Suprapubic skin (tissue), 4 donors: ENCODE measurements at regions not wholly inside any gene's neighbourhood (a gene's known extent, or its start where the extent isn't known, plus 50 kb on each side); places are given as distances from the start of the nearest gene placed in this dataset.
"Not testable (repeated sequence)": the region's sequence is repeated elsewhere in the genome, so short reads cannot be mapped to it uniquely, and the experiment has no call there.

Experiments used
- EP300 ChIP-seq: sonication (generic); formaldehyde crosslinking; IDR thresholded peaks from one replicate; pipeline ENCODE4 v1.6.1; 2017; ENCODE audit warnings: antibody characterized with exemption
- POLR2A ChIP-seq, 2 donors: fragments of 450-650 bp; IDR thresholded peaks; one replicate each; pipeline ENCODE4 v1.6.1; 2017; ENCODE audit warnings: antibody characterized with exemption in 2 of 2, mild to moderate bottlenecking in 2 of 2, moderate library complexity in 2 of 2
- POLR2AphosphoS5 ChIP-seq, 3 donors: sonication (generic); formaldehyde crosslinking; IDR thresholded peaks; one replicate each; pipeline ENCODE4 v1.6.1; 2017; ENCODE audit warnings: antibody characterized with exemption in 3 of 3
- TF ChIP-seq, protein P1 (sequence below), 2 donors: fragments of 200-600 bp in 1 of 2; fragments of 450-650 bp in 1 of 2; sonication (generic) in 1 of 2; IDR thresholded peaks; one replicate each; pipeline ENCODE4 v1.5.1; 2016 to 2019; ENCODE audit warnings: antibody characterized with exemption in 2 of 2, mild to moderate bottlenecking in 1 of 2, moderate library complexity in 1 of 2

DNA sequence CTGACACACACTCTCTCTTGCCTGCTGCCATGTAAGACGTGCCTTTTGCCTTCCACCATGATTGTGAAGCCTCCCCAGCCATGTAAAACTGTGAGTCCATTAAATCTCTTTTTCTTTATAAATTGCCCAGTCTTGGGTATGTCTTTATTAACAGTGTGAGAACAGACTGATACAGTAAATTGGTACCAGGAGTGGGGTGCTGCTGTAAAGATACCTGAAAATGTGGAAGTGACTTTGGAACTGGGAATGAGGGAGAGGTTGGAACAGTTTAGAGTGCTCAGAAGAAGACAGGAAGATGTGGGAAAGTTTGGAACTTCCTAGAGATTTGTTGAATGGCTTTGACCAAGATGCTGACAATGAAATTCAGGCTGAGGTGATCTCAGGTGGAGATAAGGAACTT, 77.9 kb upstream of the SFRP2 start:
- not testable (repeated sequence) for TF ChIP-seq POLR2AphosphoS5 (IDR thresholded peaks at IDR 0.05); POLR2A (IDR thresholded peaks at IDR 0.05); EP300
- TF ChIP-seq, protein P1, sequence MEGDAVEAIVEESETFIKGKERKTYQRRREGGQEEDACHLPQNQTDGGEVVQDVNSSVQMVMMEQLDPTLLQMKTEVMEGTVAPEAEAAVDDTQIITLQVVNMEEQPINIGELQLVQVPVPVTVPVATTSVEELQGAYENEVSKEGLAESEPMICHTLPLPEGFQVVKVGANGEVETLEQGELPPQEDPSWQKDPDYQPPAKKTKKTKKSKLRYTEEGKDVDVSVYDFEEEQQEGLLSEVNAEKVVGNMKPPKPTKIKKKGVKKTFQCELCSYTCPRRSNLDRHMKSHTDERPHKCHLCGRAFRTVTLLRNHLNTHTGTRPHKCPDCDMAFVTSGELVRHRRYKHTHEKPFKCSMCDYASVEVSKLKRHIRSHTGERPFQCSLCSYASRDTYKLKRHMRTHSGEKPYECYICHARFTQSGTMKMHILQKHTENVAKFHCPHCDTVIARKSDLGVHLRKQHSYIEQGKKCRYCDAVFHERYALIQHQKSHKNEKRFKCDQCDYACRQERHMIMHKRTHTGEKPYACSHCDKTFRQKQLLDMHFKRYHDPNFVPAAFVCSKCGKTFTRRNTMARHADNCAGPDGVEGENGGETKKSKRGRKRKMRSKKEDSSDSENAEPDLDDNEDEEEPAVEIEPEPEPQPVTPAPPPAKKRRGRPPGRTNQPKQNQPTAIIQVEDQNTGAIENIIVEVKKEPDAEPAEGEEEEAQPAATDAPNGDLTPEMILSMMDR (IDR thresholded peaks at IDR 0.05) = not testable (repeated sequence)
